ENCODE measurements at regions not wholly inside any gene's neighbourhood (a gene's known extent, or its start where the extent isn't known, plus 50 kb on each side); places are given as distances from the start of the nearest gene placed in this dataset.
"Not testable (repeated sequence)": the region's sequence is repeated elsewhere in the genome, so short reads cannot be mapped to it uniquely, and the experiment has no call there.

DNA sequence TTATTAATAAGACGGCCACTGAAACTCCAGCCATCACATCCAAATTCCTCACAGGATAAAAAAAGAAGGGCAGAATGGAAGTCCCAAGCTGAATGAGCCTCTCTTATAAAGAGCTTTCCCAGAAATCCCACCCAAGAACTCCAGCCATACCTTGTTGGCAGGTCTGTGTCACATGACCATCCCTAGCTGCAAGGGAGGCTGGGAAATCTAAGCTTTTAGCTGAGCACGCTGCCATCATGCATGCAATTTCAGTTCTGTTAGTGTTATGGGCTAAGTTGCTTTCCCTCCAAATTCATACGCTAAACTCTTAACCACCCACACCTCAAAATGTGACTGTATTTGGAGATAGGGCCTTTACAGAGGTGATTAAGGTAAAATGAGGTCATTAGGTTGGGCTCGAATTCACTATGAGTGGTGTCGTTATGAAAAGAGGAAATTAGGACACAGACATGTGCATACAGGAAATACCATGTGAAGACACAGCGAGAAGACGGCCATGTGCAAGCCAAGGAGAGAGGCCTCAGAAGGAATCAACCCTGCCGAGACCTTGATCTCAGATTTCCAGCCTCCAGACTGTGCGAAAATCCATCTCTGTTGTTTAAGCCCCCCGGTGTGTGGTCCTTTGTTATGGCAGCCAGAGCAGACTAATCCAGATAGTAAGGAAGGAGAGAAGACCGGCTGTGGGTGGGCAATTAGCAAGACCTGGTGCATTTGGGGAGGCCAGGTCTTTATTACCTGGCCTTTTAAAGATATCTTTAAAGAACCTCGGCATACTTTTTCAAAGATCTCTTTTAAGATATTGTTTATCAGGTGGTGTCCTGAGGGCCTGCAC, 317.6 kb downstream of the BCOR start:
- no peak for DNase-seq

- DNase-seq: no peak
Measured at GRCh38 chrX:39782276-39782675, 315.5 kb downstream of the BCOR start.

- DNase-seq: no peak
Measured at GRCh38 chrX:39787999-39788398, 309.8 kb downstream of the BCOR start.

GRCh38 chrX:39788521-39788920, 309.2 kb downstream of the BCOR start:
- DNase-seq: no peak

DNA sequence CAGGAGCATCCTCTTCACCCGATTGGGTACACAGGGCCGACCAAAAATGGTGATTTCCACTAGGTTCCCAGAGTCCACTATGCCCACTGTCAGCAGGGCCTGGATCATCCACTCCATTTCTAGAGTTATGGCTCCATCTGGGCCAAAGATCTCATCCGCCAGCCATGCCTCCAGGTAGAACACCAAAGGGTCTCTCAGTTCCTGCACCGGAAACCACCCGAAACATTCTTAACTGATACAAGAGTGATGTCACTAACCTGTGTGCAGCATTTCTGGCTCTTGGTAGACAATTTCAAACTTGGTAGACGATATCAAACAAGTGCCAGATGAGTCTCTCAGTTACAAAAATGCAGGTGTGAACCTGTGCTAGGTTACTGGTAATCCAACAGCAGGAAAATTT, 306.1 kb downstream of the BCOR start:
- no peak for DNase-seq

DNA sequence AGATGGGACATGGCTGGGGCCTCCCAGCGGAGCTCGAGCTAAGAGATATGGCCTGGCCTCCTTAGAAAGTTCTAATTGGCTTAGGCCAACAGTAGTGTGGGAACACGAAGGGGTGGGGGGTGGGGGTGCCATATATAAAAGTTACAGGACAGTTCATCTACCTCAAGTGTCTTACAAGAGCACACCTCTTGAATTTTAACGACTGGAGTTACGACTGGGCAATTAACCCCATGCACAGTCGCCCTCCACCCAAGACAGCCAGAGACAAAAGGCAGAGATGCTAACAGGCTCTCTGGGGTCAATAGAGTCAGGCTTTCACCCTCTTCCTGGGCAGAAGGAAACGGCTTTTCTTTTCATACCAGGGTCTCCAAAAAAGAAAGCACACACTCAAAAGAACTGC, 302.2 kb downstream of the BCOR start:
- DNase-seq: no peak

DNA sequence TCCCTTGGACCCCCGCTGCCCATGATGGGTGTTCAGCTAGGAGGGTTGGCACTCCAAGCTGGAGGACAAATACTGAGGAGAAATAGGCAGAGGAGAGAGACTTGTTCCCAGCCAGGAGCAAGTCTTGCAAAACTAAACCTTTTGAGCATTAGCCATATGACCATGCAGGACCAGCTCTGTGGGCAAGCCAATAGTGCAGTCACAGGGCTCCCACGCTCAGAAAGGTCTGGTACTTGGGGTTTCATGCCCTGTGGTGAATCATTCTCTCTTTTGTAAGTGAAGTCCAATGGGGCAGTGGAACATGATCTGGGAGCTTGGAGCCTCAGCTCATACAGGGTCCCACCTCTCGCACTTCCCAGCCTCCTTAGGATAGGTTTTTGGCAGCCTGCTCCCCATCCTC, 300.9 kb downstream of the BCOR start:
- no peak for DNase-seq

DNA sequence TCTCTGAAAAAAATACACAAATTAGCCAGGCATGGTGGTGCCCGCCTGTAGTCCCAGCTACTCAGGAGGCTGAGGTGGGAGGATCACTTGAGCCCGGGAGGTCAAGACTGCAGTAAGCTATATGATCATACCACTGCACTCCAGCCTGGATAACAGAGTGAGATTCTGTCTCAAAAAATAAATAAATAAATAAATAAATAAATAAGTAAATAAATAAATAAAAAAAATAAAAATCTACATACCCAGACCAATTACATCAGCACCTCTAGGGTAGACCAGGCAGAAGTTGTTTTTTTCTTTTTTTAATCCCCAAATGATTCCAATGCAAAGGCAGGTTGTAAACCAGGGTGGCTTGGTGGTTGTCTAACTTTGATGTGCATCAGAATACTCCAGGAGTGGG, 299.3 kb downstream of the BCOR start:
- DNase-seq: not testable (repeated sequence)

DNA sequence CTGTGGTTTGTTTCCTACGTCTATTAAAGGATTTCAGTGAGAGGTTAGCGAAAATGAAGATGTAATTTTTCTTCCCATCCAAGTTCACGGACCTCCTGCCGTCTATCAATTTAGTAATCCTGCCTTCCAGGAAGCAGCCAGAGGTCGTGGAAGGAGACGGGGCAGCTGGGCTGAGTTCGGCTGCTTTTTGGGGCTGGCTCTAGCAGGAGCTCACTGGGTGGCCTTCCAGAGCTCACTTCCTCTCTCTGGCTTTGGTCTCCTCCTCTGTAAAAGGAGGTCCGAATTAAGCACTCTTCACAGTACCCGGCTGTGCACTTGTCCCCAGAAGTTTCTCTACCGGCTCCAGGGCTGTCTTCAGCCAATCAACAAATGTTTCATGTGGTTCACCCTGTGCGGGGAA, 295.4 kb downstream of the BCOR start:
- no peak for DNase-seq

- no peak for DNase-seq
Measured at GRCh38 chrX:39802908-39803307, 294.9 kb downstream of the BCOR start.

DNA sequence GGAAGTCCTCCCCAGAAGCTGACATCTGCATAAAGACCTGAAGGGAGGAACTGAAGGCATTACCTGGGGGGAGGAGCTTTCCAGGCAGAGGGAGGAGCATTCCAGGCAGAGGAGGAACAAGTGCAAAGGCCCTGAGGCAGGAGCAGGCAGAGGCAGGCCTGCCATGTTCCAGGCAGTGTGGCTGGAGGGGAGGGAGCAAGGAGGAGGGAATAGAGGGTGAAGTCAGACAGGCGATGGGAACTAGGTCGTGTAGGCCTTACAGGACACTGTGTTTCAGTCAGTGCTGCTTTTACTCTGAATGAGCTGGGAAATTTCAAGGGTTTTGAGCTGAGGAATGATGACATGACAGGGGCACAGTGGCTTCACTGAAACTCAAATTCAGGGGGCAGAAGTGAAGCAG, 292.7 kb downstream of the BCOR start:
- no peak for DNase-seq

DNA sequence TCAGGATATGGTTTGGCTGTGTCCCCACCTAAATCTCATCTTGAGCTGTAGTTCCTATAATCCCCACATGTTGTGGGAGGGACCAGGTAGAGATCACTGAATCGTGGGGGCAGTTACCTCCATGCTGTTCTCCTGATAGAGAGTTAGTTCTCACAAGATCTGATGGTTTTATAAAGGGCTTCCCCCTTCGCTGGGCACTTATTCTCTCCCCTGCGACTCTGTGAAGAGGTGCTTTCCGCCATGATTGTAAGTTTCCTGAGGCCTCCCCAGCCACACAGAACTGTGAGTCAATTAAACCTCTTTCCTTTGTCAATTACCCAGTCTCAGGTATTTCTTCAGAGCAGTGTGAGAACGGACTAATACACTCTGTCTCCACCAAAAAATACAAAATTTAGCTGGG, 291.9 kb downstream of the BCOR start:
- DNase-seq: no peak

- DNase-seq: no peak
Measured at GRCh38 chrX:39808471-39808917, 289.3 kb downstream of the BCOR start.

- no peak for DNase-seq
Measured at GRCh38 chrX:39809331-39809730, 288.4 kb downstream of the BCOR start.

DNA sequence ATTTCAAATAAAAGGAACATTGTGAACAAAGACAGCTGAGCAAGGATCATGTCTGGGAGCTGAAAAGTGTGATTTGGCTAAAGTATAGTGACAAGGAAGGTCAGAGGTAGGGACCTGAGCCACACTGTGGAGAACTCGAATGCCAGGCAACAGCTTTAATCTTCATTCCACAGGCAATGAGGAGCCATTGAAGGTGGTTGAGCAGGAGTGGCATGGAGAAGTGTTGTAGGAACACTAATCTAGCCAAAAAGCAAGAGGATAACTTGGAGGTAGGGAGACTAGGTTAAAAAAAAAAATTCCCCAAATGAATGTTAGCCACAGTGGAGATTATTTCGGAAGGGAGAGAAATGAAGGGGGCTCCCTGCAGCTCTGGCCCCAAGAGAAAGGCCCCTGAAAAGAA, 286.9 kb downstream of the BCOR start:
- no peak for DNase-seq

DNA sequence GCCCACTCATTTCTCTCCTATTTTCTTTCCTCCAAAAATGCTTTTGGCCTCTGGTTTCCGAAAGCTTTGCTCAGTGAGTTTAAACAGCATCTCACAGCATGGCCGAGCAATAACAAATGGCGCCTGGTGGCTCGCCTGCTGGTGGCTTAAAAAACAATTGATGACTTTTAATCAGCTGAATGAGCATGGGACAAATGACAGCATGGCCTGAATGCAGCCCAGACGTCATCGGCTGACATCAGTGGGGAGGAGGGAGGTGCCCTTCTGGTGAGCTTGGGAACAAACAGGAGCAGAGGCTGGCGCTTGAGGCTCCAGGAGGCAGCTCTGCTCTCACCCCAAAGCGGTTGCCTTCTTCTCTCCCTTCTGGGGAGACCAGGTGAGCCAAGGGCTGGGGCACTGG, 286.4 kb downstream of the BCOR start:
- DNase-seq: no peak

DNA sequence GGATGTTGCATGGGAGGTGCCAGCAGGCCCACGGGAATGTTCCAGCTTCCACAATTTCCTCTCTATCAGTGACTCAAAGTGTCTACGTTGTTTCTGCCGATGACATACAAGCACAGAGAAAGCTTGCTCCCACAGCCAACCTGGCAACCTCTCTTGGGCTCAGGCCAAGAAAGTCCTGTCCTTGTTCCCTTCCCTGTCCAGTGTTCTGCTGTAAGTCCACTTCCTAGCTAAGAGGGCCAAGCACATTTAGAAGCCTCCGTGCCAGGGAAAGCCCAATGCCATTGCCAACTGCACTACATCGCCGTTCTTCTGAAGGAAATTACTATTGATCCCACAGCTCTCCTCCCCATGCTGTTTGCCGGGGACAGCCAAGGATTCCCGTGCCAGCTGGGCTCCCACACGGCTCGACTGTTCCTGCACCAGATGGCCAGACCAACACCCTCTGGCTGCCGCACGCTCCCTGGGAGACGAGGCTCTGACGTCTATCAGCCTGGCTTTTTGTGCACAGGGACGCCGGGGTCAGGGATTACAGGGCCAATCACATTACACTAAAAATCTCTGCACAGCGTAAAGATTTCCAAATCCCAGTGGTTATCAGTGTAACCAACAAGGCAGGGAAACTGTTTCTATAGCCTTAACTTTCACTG, 284.0 kb downstream of the BCOR start:
- no peak for DNase-seq

DNA sequence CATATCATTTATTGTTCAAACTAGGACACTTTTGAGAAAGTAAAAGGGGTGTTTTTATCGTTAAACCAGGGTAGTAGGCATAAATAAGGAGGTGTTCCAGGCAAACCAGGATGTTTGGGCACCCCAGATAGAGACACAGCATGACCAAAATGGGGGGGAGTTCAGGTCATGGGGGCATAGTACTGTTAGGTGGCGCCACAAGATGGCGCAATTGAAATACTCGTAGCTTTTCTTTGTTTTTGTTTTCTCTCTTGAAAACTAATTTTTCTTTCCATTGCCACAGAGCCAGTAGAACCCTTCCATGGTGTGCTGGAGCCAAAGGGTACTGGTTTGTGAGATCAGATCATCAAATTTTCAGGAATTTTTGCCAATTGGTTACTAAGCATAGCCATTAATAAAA, 283.4 kb downstream of the BCOR start:
- no peak for DNase-seq

- no peak for DNase-seq
Measured at GRCh38 chrX:39815631-39816030, 282.1 kb downstream of the BCOR start.

DNA sequence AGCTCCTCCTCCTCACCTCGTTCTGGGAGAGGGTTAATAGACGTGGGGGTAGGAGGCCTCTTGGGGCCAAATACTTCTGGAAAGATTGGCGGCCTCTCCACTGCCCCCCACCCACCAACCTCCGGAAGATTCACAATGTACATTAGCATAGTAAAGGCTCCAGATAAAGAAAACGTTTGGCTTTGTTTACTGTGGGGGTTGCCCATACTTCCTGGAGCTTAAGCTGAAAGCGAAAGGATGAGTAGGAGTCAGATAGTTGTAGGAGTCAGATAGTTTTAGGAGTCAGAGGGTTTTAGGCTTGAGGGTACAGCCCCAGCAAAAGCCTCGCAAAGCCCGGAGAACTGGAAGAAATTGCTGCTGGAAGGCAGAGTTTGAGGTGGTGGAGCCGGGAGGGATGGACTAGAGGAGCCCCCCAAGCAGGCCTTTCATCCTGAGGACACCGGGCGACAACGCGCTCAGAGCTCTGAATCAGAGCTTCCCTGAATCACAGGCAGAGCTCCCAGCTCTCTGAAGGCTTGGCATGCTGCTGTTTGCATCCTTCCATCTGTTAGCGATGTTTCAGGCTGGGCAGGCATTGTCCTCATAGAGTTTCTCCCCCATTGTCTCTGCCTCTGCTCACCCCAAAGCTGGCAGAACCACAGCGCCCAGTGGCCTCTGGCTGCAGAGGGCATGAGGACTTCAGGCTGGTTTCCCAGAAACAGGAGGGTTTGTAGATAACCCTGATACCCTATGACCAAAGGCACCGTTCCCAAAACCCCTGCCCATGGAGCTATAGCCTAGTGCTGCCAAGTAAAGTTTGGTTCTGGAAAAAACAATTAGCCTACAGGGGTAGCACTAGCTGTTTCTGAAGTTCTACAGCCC, 280.7 kb downstream of the BCOR start:
- no peak for DNase-seq

GRCh38 chrX:39817754-39818470, 279.8 kb downstream of the BCOR start:
- DNase-seq: no peak

DNA sequence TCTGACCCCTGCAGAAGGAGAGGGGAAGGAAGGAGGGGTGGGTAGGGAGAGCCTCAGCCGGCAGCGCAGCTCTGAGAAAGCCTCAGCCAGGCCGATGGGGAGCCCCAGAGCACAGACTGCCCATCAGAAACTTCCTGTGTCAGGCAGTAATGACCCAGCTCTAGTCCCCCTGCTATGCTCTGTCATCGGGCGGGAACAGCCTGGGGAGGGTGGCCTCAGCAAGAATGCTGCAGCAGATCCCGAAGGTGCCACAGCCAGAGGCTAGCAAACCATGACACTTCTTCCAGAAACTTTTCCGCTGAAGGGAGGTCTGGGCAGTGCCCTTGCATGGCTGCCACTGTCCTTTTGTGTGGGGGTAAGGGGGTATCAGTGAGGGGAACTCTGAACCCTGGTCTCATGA, 279.0 kb downstream of the BCOR start:
- DNase-seq: no peak
